Heart left ventricle (tissue), 13 donors: ENCODE measurements at regions not wholly inside any gene's neighbourhood (a gene's known extent, or its start where the extent isn't known, plus 50 kb on each side); places are given as distances from the start of the nearest gene placed in this dataset.

ENCODE experiments used
- POLR2A ChIP-seq, 2 donors: fragments of 450-650 bp; IDR thresholded peaks; one replicate each; pipeline ENCODE4 v1.6.1; 2017; ENCODE audit warnings: antibody characterized with exemption in 2 of 2, mild to moderate bottlenecking in 2 of 2, moderate library complexity in 2 of 2
- TF ChIP-seq, protein P1 (sequence below), 12 donors: fragments of 200-600 bp; sonication (generic) in 4 of 12; IDR thresholded peaks; one replicate each; pipeline versions ENCODE4 v1.5.0 to v1.8.0; 2018 to 2022; ENCODE audit warnings: antibody characterized with exemption in 12 of 12, mild to moderate bottlenecking in 5 of 12
- donor health status: ischemic (EF 13 %, LVEDD 7.1; RV severe dilation, severe dysfunction).
- donor health status: DM: no; HTN: yes; CAD: no.
- donor health status: DM: no; HTN: no; CAD: no.
- donor health status: ischemic (EF 25% LVEDD 6.9; RV normal size, moderate dysfunction).
- donor health status: ischemic (EF 25% LVEDD 5.7; RV mildly dilated, moderate dysfunction).
- donor health status: ischemic (EF 35%, LVEDD 5.7; RV mildly dilated, moderate dysfunction).
- donor health status: nonischemic (EF 11% LVEDD 7.7; RV severe dilation, severe dysfunction).
- donor health status: DM: yes; HTN: yes; CAD: no.
- donor health status: PGD.
- donor health status: ischemic (EF 29% LVEDD 5.4; RV normal size, mild dysfunction).
- donor health status: nonischemic (EF 23%, LVEDD 6.1; RV moderate dilation, normal function).

DNA sequence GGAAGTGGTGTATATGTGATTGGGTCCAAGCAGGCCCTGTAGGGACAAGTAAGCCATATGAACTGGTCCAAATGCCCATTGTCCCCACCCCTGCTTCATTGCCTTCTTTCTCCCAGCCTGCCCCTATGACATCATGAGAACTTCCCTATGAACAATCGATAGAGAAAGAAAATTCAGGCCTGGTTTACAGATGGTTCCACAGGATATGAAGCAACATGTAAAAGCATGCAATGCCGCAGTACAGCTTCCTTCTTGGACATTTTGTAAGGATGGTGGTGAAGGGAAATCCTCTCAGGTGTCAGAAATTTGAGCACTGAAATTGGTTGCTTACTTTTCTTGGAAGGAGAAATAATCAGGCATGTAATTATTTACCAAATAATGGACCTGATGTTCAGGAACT lies 581.7 kb downstream of the MRPL39 start:
- TF ChIP-seq, protein P1, sequence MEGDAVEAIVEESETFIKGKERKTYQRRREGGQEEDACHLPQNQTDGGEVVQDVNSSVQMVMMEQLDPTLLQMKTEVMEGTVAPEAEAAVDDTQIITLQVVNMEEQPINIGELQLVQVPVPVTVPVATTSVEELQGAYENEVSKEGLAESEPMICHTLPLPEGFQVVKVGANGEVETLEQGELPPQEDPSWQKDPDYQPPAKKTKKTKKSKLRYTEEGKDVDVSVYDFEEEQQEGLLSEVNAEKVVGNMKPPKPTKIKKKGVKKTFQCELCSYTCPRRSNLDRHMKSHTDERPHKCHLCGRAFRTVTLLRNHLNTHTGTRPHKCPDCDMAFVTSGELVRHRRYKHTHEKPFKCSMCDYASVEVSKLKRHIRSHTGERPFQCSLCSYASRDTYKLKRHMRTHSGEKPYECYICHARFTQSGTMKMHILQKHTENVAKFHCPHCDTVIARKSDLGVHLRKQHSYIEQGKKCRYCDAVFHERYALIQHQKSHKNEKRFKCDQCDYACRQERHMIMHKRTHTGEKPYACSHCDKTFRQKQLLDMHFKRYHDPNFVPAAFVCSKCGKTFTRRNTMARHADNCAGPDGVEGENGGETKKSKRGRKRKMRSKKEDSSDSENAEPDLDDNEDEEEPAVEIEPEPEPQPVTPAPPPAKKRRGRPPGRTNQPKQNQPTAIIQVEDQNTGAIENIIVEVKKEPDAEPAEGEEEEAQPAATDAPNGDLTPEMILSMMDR (IDR thresholded peaks at IDR 0.05): no peak
- TF ChIP-seq POLR2A (IDR thresholded peaks at IDR 0.05): no peak
